HG03342 (cell line): ENCODE measurements at regions not wholly inside any gene's neighbourhood (a gene's known extent, or its start where the extent isn't known, plus 50 kb on each side); places are given as distances from the start of the nearest gene placed in this dataset.
A peak's percentile ranks its signal among the peaks of the same experiment; 100 is the strongest.
"Not testable (repeated sequence)": the region's sequence is repeated elsewhere in the genome, so short reads cannot be mapped to it uniquely, and the experiment has no call there.

Experiments
- ATAC-seq: cut with Tn5 transposase; IDR thresholded peaks from one replicate; pipeline ENCODE4 v1.9.1; 2021; ENCODE audit warnings: mild to moderate bottlenecking, moderate library complexity; ENCODE audit not compliant: unreplicated experiment

DNA sequence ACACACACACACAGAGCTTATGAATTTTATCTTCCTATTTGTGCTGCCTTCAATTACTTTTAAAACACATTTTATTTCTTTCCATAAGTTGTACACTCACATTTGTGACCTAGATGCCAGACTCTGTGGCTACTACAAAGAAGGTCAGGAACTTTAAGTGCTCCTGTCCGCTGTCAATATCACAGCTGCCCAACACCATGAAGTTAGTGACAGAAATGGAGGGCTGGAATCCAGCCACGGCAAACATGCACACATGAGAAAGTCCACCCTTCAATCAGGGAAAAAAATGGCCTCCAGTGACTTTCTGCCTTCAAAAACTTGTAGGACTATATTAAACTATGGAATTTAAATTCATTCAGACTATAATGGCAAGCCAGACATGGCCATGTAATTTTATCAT, 334.4 kb upstream of the FSTL5 start:
- no peak for ATAC-seq

GRCh38 chr4:162497564-162498167, 333.9 kb upstream of the FSTL5 start:
- ATAC-seq, result peak; percentile 80

- no peak for ATAC-seq
Observed at GRCh38 chr4:162494935-162495334, 331.1 kb upstream of the FSTL5 start.

GRCh38 chr4:162485486-162485885, 321.7 kb upstream of the FSTL5 start:
- no peak for ATAC-seq

GRCh38 chr4:162475246-162475645, 311.4 kb upstream of the FSTL5 start:
- no peak for ATAC-seq

GRCh38 chr4:162469977-162470376, 306.2 kb upstream of the FSTL5 start:
- ATAC-seq, result no peak

DNA sequence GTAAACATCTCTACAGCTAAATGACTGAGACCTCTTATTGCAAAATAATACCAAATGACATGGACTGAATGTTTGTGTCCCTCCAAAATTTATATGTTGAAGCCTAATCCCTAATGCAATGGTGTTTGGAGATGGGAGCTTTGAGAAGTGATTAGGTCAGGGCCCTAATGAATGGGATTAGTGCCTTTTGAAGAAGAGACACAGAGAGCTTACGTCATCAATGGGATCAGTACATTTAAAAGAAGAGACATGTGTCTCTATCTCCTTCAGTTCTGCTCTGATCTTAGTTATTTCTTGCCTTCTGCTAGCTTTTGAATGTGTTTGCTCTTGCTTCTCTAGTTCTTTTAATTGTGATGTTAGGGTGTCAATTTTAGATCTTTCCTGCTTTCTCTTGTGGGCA, 301.6 kb upstream of the FSTL5 start:
- ATAC-seq, result not testable (repeated sequence)

DNA sequence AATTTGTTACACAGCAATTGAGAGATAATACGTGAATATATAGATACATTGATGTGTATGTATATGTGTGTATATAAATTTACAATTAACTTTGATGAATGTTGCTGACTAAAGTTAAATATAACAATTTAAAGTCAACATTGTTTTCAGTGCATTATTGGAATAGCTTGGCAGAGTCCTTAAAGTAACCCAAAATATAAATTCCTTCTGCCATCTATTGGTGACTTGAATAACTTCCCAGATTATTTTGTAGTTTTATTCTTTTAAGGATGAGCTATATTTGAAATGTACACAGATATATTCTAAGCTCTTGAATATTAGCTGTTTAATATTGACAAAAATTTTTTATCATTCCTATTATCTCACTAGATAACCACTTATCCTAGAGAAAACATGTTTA, 298.2 kb upstream of the FSTL5 start:
- no peak for ATAC-seq

- ATAC-seq, result no peak
Observed at GRCh38 chr4:162458051-162458450, 294.3 kb upstream of the FSTL5 start.

DNA sequence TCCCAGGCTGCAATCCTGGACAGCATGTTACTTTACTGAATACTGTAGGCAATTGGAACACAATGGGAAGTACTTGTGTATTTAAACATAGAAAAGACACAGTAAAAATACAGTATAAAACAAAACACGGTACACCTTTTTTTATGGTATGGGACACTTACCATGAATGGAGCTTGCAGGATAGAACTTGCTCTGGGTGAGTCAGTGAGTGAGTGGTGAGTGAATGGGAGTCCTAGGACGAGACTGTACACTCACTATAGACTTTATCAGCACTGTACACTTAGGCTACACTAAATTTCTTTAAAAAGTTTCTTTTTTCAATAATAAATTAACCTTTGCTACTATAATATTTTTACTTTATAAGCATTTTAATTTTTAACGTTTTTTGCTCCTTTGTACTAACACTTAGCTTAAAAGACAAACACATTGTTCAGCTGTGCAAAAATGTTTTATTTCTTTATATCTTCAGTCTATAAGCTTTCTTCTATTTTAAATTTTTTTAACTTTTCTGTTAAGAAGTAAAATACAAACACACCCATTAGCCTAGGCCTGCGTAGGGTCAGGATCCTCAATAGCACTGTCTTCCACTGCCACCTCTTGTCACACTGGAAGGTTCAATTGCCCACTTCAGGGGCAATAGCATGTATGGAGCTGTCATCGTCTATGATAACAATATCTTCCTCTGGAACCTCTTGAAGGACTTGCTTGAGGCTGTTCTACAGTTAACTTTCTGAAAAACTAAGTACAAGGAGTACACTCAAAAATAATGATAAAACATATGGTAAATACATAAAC, 293.5 kb upstream of the FSTL5 start:
- ATAC-seq, result no peak

GRCh38 chr4:162456106-162456505, 292.3 kb upstream of the FSTL5 start:
- no peak for ATAC-seq

- ATAC-seq, result no peak
Observed at GRCh38 chr4:162450531-162451035, 286.8 kb upstream of the FSTL5 start.

GRCh38 chr4:162443510-162443909, 279.7 kb upstream of the FSTL5 start:
- no peak for ATAC-seq

GRCh38 chr4:162442128-162442527, 278.3 kb upstream of the FSTL5 start:
- ATAC-seq, result no peak

DNA sequence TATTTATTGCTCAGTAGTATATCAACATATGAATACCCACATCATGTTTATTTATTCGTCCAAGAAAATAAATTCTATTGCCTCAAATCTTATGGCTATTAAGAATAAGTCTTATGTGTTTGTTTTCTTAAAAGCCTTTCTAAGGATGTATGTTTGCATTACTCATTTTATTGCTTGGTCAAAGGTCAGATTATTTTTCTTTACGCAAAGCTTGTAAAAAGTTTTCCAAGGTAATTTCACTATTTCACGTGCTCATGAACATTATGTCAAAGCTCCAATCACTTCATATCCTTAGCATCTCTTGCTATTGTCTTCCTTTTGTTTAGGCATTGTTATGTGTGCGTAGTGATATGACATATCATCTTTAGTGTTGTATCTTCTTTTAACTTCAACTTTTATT, 258.5 kb upstream of the FSTL5 start:
- ATAC-seq, result no peak

DNA sequence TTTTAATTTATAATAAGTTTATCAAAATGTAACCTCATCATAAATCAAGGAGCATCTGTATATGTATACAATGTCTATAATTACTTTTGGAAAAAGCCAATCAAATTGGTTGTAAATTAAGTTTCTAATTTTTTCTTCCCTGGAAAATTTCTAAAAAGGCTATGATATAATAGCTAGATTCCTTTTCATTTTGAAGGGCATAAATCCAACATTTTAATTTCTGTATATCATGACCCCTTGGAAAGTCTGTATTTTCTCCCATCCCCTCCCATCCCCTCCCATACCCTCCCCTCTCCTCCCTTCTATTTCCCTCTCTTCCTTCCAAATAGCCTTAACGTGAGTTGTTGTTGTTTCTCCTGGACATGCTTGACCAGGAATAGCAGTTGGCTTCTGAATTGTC, 247.1 kb upstream of the FSTL5 start:
- ATAC-seq, result no peak

GRCh38 chr4:162409048-162409447, 245.2 kb upstream of the FSTL5 start:
- ATAC-seq, result no peak

DNA sequence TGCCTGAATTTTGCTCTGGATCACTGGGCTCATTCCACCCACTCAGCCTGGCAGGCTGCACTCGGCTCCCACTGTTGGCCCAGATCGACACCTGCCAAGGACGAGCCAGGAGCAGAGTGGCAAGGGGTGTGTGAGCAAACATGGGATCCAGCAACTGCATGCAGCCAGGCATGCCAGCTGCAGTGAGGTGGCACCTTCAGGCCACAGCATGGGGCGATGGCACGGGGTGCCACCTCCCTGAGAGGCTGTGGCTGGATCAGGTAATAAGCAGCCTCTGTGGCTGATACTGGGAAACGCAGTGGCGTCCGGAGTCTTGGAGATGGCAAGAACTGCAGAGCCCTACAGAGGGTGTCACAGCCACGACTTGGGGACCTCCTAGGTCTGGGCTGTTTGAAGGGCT, 244.5 kb upstream of the FSTL5 start:
- ATAC-seq, result no peak

DNA sequence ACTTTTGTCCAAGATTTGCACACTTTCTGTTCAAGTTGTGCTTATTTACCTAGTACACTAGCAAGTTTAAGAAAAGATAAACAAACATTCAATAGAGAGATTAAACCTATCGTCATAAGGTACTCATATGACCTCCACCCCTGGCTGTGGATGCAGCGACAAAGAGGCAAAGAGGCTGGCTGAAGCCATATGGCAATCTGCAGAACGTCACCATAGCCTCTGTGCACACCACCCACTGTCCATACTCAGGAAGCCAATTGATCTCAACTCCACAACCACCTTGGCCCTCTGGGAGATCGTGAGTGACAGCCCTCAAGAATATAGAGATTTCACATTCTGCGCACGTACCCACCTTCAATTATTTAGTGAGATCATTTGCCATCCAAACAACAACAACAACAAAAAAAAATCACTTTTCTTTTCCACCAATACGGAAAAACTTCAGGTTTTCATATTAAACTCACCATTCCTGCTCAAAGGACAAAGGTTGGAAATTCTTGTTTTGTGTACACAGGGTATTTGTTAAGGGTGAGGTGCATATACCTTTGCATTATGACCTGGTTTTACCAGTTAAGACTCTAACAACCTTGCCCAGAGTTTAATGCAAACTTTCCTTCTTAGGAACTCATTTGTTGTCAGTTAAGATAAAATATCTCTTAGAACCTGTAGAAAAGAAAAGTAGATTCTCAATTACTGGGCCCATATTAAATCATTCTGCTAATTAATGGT, 243.0 kb upstream of the FSTL5 start:
- ATAC-seq, result no peak

DNA sequence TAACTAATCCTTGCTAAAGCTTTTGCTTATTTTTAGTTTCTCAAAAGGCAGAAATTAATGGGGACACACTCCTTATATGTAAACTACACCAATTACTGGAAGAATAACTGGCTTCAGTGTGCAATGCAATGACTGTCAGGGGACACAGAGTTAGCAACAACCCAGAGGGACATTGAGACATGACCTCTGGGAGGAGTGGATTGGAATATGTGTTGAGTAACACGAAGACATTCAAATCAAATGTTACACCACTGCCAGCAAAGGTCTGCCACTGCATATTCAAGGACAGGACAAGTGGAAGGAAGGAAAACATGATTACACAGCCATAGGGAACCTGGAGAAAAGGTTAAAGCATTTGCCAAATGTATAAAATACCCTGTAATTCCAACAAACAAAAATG, 240.1 kb upstream of the FSTL5 start:
- no peak for ATAC-seq

GRCh38 chr4:162403419-162403818, 239.6 kb upstream of the FSTL5 start:
- ATAC-seq, result no peak

DNA sequence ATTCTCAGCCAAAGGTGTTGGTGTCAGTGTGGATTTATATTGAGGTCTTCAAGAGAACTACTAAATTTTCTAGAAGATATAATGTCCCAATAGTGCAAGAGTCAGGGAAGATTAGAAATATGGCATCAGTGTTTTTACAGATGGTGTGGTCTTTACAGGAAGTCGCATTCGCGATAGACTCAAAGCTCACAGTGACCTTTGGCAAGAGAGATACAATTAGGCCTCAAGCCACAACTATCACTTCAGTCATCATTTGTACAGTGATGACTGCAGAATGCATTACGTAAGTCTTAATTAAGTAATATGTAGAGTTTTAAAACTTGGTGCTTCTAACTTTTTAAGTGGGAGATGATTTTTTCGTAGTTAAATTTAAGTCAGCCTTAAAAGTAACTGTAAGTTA, 237.2 kb upstream of the FSTL5 start:
- no peak for ATAC-seq
